K562 (cell line): ENCODE measurements at regions not wholly inside any gene's neighbourhood (a gene's known extent, or its start where the extent isn't known, plus 50 kb on each side); places are given as distances from the start of the nearest gene placed in this dataset.

ENCODE experiments used
- ATAC-seq: fragments of 200-7000 bp; cut with Tn5 transposase; 3 replicates; pipeline ENCODE4 v1.9.1; 2020; ENCODE audit warnings: moderate library complexity
- BruUV-seq: library from RNA; stranded (reverse); fragments of 400-500 nt; replicated peaks from 2 replicates; lab custom pipeline; 2021; lab: Mats Ljungman, UMichigan
- CTCF ChIA-PET: fragments of 300-600 bp; formaldehyde crosslinking; extraction: SDS; loops from one replicate; lab custom pipeline; 2021; ENCODE audit warnings: low intra/inter-chr PET ratio; lab: Yijun Ruan, JAX
- POLR2A ChIA-PET: fragments of 300-600, 350-650 bp; sonication (Branson Sonifier 250); formaldehyde crosslinking; extraction: SDS; loops from one replicate; lab custom pipeline; 2021; ENCODE audit warnings: antibody characterized with exemption, inconsistent platforms; lab: Yijun Ruan, JAX
- DNase-seq, 4 experiments: peaks; one replicate each; pipeline versions ENCODE4 v3.0.0 to v3.0.0-alpha.2; 2011 to 2018; ENCODE audit warnings: low spot score in 3 of 4, mixed read lengths in 3 of 4; ENCODE audit errors: extremely low read depth in 1 of 4
- FAIRE-seq: peaks from 2 replicates; lab custom pipeline; 2011; peaks lifted over from hg19 to GRCh38; lab: Jason Lieb, UNC
- H2AFZ ChIP-seq: 2 replicates; pipeline ENCODE4 v1.6.0; 2011; ENCODE audit warnings: low read depth, low read length, control low read depth, inconsistent platforms
- H3K27ac ChIP-seq: fragments of 200-600 bp; 3 replicates; pipeline ENCODE4 v1.8.0; 2011; ENCODE audit warnings: low read depth, mild to moderate bottlenecking, control low read depth, inconsistent platforms, low read length, moderate library complexity, mixed read lengths; ENCODE audit errors: extremely low read depth
- H3K27me3 ChIP-seq, 2 experiments: fragments of 300-600 bp in 1 of 2; 2 replicates in 1 of 2; 3 replicates in 1 of 2; pipeline versions ENCODE4 v1.6.0 to v1.8.0; 2011; ENCODE audit warnings: inconsistent platforms in 2 of 2, low read length in 2 of 2, mild to moderate bottlenecking in 1 of 2, mixed read lengths in 1 of 2, moderate library complexity in 1 of 2; ENCODE audit not compliant: control insufficient read depth in 2 of 2, insufficient read depth in 2 of 2
- H3K36me3 ChIP-seq: fragments of 300-600 bp; 3 replicates; pipeline ENCODE4 v1.8.0; 2011; ENCODE audit warnings: mild to moderate bottlenecking, low read length, inconsistent platforms; ENCODE audit not compliant: control insufficient read depth, insufficient read depth
- H3K4me1 ChIP-seq, 2 experiments: fragments of 200-600 bp in 1 of 2; replicated peaks in 1 of 2; 2 replicates in 1 of 2; 3 replicates in 1 of 2; pipeline versions ENCODE4 v1.5.1 to v1.8.0; 2011; ENCODE audit warnings: inconsistent platforms in 2 of 2, low read length in 2 of 2, mild to moderate bottlenecking in 1 of 2, mixed read lengths in 1 of 2, moderate library complexity in 1 of 2; ENCODE audit not compliant: control insufficient read depth in 2 of 2, insufficient read depth in 2 of 2
- H3K4me2 ChIP-seq: 2 replicates; pipeline ENCODE4 v1.6.1; 2011; ENCODE audit warnings: low read length, control low read depth, inconsistent platforms, mixed read lengths; ENCODE audit not compliant: insufficient read depth
- H3K4me3 ChIP-seq: fragments of 200-600 bp; sonication (generic), shearing (Covaris generic); 2 replicates; pipeline ENCODE4 v1.5.1; 2016; ENCODE audit warnings: control low read depth, inconsistent platforms
- H3K79me2 ChIP-seq: fragments of 200-600 bp; 3 replicates; pipeline ENCODE4 v1.8.0; 2011; ENCODE audit warnings: low read length, inconsistent platforms; ENCODE audit not compliant: control insufficient read depth, insufficient read depth
- H3K9ac ChIP-seq, 2 experiments: 2 replicates each; pipeline versions ENCODE4 v1.6.0 to v1.6.1; 2011; ENCODE audit warnings: low read depth in 2 of 2, low read length in 2 of 2, control low read depth in 1 of 2, inconsistent platforms in 1 of 2, mild to moderate bottlenecking in 1 of 2, mixed read lengths in 1 of 2; ENCODE audit not compliant: insufficient read depth in 1 of 2
- H3K9me1 ChIP-seq: one replicate; pipeline ENCODE4 v1.6.0; 2011; ENCODE audit warnings: inconsistent platforms, mild to moderate bottlenecking, low read length, moderate library complexity; ENCODE audit not compliant: control insufficient read depth, insufficient read depth
- H3K9me3 ChIP-seq: replicated peaks from 2 replicates; pipeline ENCODE4 v1.5.1; 2011; ENCODE audit warnings: low read depth, low read length, inconsistent platforms; ENCODE audit not compliant: control insufficient read depth, insufficient read depth
- H4K20me1 ChIP-seq: replicated peaks from 2 replicates; pipeline ENCODE4 v1.6.1; 2011; ENCODE audit warnings: low read length, inconsistent platforms, mixed read lengths; ENCODE audit not compliant: control insufficient read depth, insufficient read depth
- ARNT ChIP-seq, 2 experiments: fragments of 450-650 bp; IDR thresholded peaks; 2 replicates each; pipeline ENCODE4 v1.6.1; 2016; ENCODE audit warnings: mild to moderate bottlenecking in 1 of 2
- CBX3 ChIP-seq, 2 experiments: IDR thresholded peaks; 1 replicate in 1 of 2; 2 replicates in 1 of 2; pipeline ENCODE4 v1.6.1; 2012; ENCODE audit warnings: inconsistent platforms in 2 of 2, low read length in 2 of 2, borderline replicate concordance in 1 of 2, control low read depth in 1 of 2
- CBX5 ChIP-seq: IDR thresholded peaks from 2 replicates; pipeline ENCODE4 v1.6.1; 2014; ENCODE audit warnings: low read depth, borderline replicate concordance
- EZH2 ChIP-seq: IDR thresholded peaks from 2 replicates; pipeline ENCODE4 v1.6.1; 2012; ENCODE audit warnings: low read depth, mild to moderate bottlenecking, inconsistent platforms, low read length, borderline replicate concordance
- HDAC1 ChIP-seq, 2 experiments: fragments of 450-650 bp; IDR thresholded peaks; 2 replicates each; pipeline ENCODE4 v1.6.1; 2016 to 2017; ENCODE audit warnings: inconsistent platforms in 1 of 2, mild to moderate bottlenecking in 1 of 2, moderate library complexity in 1 of 2
- KDM1A ChIP-seq, 2 experiments: fragments of 450-650 bp; IDR thresholded peaks; 2 replicates each; pipeline ENCODE4 v1.6.1; 2016; ENCODE audit warnings: mild to moderate bottlenecking in 2 of 2
- LEF1 ChIP-seq: fragments of 450-650 bp; IDR thresholded peaks from 2 replicates; pipeline ENCODE4 v1.6.1; 2016; ENCODE audit warnings: mild to moderate bottlenecking
- NFIC ChIP-seq: fragments of 450-650 bp; IDR thresholded peaks from 2 replicates; pipeline ENCODE4 v1.6.1; 2017; ENCODE audit warnings: mild to moderate bottlenecking, inconsistent platforms
- PCBP2 ChIP-seq: fragments of 200-400 bp; formaldehyde crosslinking; IDR thresholded peaks from 2 replicates; pipeline ENCODE4 v1.6.1; 2018; ENCODE audit warnings: low read length, low read depth, mild to moderate bottlenecking, moderate library complexity; ENCODE audit not compliant: poor library complexity, severe bottlenecking
- RB1 ChIP-seq: fragments of 450-650 bp; IDR thresholded peaks from 2 replicates; pipeline ENCODE4 v1.6.1; 2017; ENCODE audit warnings: low read depth, mild to moderate bottlenecking
- SAFB2 ChIP-seq: fragments of 200-400 bp; formaldehyde crosslinking; IDR thresholded peaks from 2 replicates; pipeline ENCODE4 v1.6.1; 2018; ENCODE audit warnings: borderline replicate concordance, low read length, low read depth, moderate library complexity; ENCODE audit not compliant: severe bottlenecking
- SLC30A9 ChIP-seq: fragments of 250-450 bp; sonication (Bioruptor Pico); IDR thresholded peaks from 2 replicates; pipeline ENCODE4 v1.8.0; 2022; ENCODE audit warnings: mild to moderate bottlenecking, moderate library complexity
- SRF ChIP-seq, 2 experiments: fragments of 250-450, 450-650 bp in 1 of 2; sonication (Bioruptor Pico) in 1 of 2; sonication (generic) in 1 of 2; formaldehyde crosslinking; IDR thresholded peaks; 2 replicates each; pipeline versions ENCODE4 v1.5.0 to v1.5.1; 2020 to 2022; ENCODE audit warnings: mild to moderate bottlenecking in 1 of 2, missing genetic modification reagents in 1 of 2
- ZFPM2 ChIP-seq: fragments of 250-450 bp; sonication (Bioruptor Pico); IDR thresholded peaks from 2 replicates; pipeline ENCODE4 v1.5.1; 2022; ENCODE audit warnings: mild to moderate bottlenecking
- ZNF23 ChIP-seq: fragments of 250-450 bp; sonication (Bioruptor Pico); IDR thresholded peaks from 2 replicates; pipeline ENCODE4 v1.4.0; 2020; ENCODE audit warnings: mild to moderate bottlenecking
- ZNF282 ChIP-seq: sonication (generic); formaldehyde crosslinking; IDR thresholded peaks from 2 replicates; pipeline ENCODE4 v1.8.1; 2023; ENCODE audit warnings: missing genetic modification reagents
- WGBS: fragments of 100-300 bp; shearing (Covaris generic); methylation state at CpG from one replicate; pipeline ENCODE4 v1.1.6; 2016; ENCODE audit warnings: low coverage, mixed read lengths; ENCODE audit not compliant: insufficient coverage; ENCODE audit errors: missing lambda C conversion rate; 5-methylcytosine and 5-hydroxymethylcytosine counted together
- in situ Hi-C: fragments of 300-500 bp; cut with MboI; formaldehyde crosslinking; loops from 4 replicates; pipeline ENCODE4 v1.15.0; 2018; ENCODE audit warnings: inconsistent platforms, mixed read lengths
- intact Hi-C: fragments of 100-400 bp; cut with micrococcal nuclease; formaldehyde crosslinking; loops from 2 replicates; pipeline ENCODE4 v1.14.2; 2022
- TF ChIP-seq, protein P1 (sequence below): fragments of 150-350 bp; IDR thresholded peaks from 2 replicates; pipeline ENCODE4 v1.6.1; 2014; ENCODE audit warnings: low read depth, mild to moderate bottlenecking, low read length, borderline replicate concordance
- TF ChIP-seq, protein P2 (sequence below): fragments of 250-450 bp; sonication (Bioruptor Pico); IDR thresholded peaks from 2 replicates; pipeline ENCODE4 v1.8.0; 2021; ENCODE audit warnings: borderline replicate concordance, mild to moderate bottlenecking, moderate library complexity; ENCODE audit not compliant: poor library complexity, severe bottlenecking

DNA sequence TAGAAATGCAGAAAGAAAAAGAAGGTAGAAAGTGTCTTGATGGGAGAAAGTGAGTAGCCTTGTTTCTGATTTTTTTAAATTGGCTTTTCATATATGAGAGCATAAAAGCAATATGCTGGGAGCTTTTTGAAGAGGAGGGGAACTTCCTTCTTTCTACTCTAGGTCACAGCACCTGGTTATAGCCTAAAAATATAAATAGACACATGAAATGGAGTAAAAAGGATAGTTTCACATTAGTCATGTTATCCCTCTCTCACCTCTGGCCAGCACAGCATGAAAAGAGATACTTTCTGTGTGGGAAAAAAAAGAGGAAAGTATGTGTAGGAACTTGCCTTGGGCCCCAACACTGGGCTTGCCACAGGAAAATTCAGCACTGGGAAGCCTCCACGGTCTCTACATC is 292.2 kb upstream of the ZWINT start (continued):
- TF ChIP-seq, protein P1, sequence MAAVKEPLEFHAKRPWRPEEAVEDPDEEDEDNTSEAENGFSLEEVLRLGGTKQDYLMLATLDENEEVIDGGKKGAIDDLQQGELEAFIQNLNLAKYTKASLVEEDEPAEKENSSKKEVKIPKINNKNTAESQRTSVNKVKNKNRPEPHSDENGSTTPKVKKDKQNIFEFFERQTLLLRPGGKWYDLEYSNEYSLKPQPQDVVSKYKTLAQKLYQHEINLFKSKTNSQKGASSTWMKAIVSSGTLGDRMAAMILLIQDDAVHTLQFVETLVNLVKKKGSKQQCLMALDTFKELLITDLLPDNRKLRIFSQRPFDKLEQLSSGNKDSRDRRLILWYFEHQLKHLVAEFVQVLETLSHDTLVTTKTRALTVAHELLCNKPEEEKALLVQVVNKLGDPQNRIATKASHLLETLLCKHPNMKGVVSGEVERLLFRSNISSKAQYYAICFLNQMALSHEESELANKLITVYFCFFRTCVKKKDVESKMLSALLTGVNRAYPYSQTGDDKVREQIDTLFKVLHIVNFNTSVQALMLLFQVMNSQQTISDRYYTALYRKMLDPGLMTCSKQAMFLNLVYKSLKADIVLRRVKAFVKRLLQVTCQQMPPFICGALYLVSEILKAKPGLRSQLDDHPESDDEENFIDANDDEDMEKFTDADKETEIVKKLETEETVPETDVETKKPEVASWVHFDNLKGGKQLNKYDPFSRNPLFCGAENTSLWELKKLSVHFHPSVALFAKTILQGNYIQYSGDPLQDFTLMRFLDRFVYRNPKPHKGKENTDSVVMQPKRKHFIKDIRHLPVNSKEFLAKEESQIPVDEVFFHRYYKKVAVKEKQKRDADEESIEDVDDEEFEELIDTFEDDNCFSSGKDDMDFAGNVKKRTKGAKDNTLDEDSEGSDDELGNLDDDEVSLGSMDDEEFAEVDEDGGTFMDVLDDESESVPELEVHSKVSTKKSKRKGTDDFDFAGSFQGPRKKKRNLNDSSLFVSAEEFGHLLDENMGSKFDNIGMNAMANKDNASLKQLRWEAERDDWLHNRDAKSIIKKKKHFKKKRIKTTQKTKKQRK, result no peak
- TF ChIP-seq CBX5, result no peak

DNA sequence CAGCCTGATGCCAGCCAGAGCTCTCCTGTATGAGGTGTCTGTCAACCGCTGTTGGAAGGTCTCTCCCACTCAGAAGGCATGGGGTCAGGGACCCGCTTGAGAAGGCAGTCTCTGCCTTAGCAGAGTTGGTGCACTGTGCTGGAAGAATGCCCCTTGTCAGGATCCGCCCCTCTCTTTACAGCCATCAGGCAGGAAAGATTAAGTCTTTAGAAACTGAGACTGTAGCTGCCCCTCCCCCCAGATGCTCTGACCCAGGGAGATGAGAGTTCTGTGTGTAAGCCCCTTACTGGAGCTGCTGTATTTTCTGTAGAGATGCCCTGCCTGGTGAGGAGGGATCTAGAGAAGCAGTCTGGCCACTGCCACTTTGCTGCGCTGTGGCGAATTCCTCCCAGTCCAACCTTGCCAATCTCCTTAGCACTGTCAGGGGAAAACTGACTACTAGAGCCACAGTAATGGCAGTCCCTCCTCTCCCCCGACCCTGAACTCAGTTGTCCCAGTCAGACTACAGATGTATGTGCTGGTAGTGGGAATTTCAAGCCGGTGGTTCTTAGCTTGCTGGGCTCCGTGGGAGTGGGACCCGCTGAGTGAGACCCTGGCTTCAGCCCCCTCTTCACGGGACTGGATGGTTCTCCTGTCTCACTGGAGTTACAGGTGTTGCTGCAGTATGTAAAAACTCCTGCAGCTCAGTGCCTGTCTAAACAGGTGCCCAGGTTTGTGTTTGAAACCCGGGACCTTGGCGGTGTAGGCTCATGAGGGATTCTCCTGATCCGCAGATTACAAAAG is 285.5 kb upstream of the ZWINT start:
- ChIA-PET CTCF (no interaction called here), POLR2A (no interaction called here)
- TF ChIP-seq EZH2 (no peak), SAFB2 (no peak), RB1 (no peak), CBX3 (IDR thresholded peaks at IDR 0.05; ENCODE audit: borderline replicate concordance in 1 of 2, low read length in 2 of 2) (no peak), HDAC1 (IDR thresholded peaks at IDR 0.05) (no peak), ZNF282 (CRISPR knock-in tag) (no peak), NFIC (no peak), SLC30A9 (CRISPR knock-in tag) (no peak), PCBP2 (no peak), KDM1A (IDR thresholded peaks at IDR 0.05) (no peak), ZNF23 (no peak), ZFPM2 (CRISPR knock-in tag) (no peak), ARNT (IDR thresholded peaks at IDR 0.05) (no peak), SRF (CRISPR knock-in tag; IDR thresholded peaks at IDR 0.05) (no peak), LEF1 (no peak)
- TF ChIP-seq, protein P2, sequence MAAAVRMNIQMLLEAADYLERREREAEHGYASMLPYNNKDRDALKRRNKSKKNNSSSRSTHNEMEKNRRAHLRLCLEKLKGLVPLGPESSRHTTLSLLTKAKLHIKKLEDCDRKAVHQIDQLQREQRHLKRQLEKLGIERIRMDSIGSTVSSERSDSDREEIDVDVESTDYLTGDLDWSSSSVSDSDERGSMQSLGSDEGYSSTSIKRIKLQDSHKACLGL (CRISPR knock-in tag), result no peak
- Histone ChIP-seq H3K27me3 (no peaks in the 10 kb centered on the region), H3K27ac (no peak overlapping the region), H3K9ac (no peak overlapping the region), H4K20me1 (no peaks in the 10 kb centered on the region), H3K4me3 (no peak overlapping the region), H3K4me1 (no peaks in the 10 kb centered on the region), H3K9me1 (no peaks in the 10 kb centered on the region), H3K9me3 (no peaks in the 10 kb centered on the region), H2AFZ (no peak overlapping the region), H3K36me3 (no peaks in the 10 kb centered on the region), H3K4me2 (no peak overlapping the region), H3K79me2 (no peaks in the 10 kb centered on the region)
- in situ Hi-C loops (no loop called here), intact Hi-C loops (no loop called here)
- no peak for ATAC-seq
- no peak for DNase-seq
- FAIRE-seq, result no peak
- 1% methylated on average over 13 of the region's 13 CpGs for WGBS
- BruUV-seq, result no TSS peak
